Hindlimb muscle (tissue), 1 donor: ENCODE measurements at regions not wholly inside any gene's neighbourhood (a gene's known extent, or its start where the extent isn't known, plus 50 kb on each side); places are given as distances from the start of the nearest gene placed in this dataset.
"Not testable (repeated sequence)": the region's sequence is repeated elsewhere in the genome, so short reads cannot be mapped to it uniquely, and the experiment has no call there.

ENCODE experiments used
- DNase-seq: peaks from one replicate; pipeline ENCODE4 v3.0.0-alpha.2; 2013

DNA sequence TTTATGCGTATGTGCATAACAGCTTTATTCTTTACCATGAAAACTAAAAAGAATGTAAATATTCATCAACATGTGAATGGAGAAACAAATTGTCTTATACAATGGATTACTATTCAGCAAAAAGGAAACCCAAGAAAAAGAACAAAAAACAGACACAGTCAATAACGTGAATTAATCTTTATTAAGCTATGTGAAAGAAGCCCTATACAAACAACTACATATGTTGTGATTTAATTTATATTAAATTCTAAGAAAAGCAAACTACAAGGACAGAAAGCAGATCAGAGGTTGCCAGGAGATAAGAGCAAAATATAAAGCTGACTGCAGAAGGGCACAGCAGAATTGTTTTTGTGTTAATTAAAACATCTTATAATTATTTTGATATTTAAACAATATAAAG, 756.4 kb upstream of the MBL2 start:
- no peak for DNase-seq

DNA sequence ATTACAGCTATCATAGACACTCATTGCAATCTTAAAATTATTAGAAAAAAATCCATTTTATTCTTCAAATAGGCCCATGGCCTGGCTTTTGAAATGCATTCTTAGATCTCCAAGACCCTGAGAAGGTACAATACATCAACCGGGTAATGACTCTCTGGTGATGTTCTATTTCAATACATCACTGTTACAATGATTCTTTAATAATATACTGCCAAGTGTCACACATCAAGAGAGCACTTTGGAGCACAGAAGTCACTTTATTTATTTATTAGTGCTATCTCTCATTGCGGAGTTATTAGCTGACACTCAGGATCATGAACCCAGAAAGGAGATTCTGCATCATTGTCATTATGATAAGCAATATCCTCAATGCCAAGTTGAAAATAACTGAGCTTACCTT, 748.5 kb upstream of the MBL2 start:
- DNase-seq, result no peak

DNA sequence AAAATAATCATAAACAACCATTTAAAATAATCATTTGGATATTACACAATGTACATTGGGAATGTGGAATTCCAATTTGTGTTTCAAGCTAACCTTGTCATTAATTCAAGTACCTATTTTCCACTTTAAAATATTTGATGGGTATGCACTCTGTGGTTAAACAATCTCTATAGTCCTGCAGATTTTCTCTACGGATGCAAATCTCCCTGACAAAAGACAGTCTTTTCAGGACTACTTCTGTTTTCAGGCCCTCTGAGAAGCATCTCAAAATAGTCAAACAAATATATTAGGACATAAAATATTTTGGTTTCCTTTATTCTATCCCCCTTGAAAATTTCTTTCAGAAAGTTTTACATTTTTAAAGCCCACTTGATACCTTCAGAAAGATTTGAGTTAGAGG, 735.6 kb upstream of the MBL2 start:
- no peak for DNase-seq

DNA sequence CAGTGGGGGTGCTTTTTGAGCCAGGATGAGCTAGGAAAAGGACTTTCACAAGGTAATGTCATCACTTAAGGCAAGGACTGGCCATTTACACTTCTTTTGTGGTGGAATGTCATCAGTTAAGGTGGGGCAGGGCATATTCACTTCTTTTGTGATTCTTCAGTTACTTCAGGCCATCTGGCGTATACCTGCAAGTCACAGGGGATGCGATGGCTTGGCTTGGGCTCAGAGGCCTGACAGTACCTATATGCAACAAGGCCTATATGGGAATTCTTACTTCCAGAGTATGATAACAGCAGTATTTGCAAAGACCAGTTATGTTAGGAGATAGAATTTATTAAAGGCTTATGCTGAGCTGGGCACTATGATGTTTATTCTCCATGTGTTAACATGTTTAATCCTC, 731.9 kb upstream of the MBL2 start:
- DNase-seq, result not testable (repeated sequence)

DNA sequence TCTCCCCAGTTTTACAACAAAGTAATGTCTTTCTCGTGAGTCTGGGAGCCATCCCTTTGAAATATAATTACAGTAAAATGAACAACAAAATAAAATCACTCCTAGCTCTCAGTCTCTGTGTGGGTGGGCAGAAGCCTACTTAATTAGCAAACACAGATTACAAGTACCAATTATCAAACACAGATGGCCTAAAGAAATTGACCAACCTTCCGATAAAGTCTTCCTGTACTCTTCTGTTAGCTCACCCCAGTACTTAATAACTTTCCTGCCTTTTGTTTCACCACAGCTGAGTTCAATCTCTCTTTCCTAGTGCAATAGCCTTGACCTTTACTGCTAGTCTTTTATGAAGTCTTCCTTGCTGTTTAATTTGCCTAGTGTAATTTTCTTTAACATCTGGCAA, 719.2 kb upstream of the MBL2 start:
- DNase-seq, result no peak

GRCh38 chr10:53490553-53490952, 718.0 kb upstream of the MBL2 start:
- DNase-seq, result no peak

GRCh38 chr10:53489335-53490182, 717.0 kb upstream of the MBL2 start:
- DNase-seq, result no peak

GRCh38 chr10:53487019-53487983, 714.7 kb upstream of the MBL2 start:
- DNase-seq, result no peak

GRCh38 chr10:53485422-53485821, 712.8 kb upstream of the MBL2 start:
- not testable (repeated sequence) for DNase-seq

- DNase-seq, result no peak
Observed at GRCh38 chr10:53479365-53479764, 706.8 kb upstream of the MBL2 start.

- DNase-seq, result no peak
Observed at GRCh38 chr10:53477313-53477675, 704.7 kb upstream of the MBL2 start.

DNA sequence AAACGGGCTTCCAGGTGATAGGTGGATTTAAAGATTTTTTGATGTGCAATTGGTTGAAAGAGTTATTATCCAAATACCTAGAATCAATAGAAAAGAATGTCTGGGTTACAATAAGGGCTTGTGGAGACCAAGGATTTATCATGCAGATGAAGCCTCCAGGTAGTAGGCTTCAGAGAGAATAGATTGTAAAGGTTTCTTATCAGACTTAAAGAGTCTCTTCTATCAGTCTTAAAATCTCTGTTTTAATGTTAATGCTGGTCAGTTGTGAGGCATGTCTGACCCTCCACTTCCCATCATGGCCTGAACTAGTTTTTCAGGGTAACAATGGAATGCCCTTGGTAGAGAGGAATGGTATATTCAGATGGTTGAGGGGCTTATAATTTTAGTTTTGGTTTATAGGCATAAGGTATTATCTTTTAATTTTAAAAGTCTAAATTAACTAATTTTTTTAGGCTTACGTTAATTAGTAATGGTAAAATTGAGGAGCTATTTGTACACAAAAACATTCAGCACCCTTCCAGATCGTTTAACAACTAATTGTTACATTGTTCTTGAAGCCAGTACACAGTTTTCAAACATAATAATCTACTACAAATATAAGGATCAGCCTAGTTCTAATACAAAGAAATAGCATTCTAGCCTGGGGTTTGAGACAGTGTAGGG, 704.2 kb upstream of the MBL2 start:
- no peak for DNase-seq

DNA sequence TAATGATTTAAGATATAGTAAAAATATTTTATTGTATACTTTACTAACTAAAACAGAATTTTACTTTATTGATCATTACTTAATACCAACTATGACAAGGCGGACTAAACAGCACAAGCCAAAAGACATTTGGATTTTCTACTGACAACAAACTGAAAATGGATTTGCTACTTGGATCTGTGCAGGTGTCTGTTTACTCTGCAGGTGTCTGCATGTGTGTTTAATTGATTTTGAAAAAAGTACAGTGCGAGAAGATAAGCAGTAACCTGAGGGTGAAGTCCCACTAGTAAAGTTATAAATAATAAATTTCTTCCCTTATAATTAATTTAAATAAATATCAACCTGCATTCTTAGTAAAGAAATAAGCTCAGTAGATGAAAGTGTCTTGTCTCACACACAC, 696.8 kb upstream of the MBL2 start:
- DNase-seq, result no peak

DNA sequence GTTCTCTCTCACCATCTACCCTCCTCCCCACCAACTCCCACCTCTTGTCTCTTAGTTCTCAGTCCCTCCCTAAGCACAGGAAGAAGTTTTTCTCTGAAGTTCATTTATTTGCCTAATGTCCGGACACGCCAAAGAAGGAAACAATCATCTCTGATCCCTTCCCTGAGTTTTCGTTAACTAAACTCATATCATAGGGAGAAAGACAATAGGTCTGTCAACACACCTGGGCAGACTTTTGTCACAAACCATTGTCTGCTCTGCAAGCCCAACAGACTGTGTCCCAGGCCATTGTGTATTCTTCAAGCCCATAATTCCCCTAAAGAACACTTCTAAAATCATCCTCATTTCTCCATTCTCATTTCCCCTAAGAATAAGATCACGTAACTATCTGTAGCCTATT, 691.0 kb upstream of the MBL2 start:
- no peak for DNase-seq

GRCh38 chr10:53458007-53458406, 685.4 kb upstream of the MBL2 start:
- DNase-seq, result no peak

- DNase-seq, result no peak
Observed at GRCh38 chr10:53453196-53453595, 680.6 kb upstream of the MBL2 start.

DNA sequence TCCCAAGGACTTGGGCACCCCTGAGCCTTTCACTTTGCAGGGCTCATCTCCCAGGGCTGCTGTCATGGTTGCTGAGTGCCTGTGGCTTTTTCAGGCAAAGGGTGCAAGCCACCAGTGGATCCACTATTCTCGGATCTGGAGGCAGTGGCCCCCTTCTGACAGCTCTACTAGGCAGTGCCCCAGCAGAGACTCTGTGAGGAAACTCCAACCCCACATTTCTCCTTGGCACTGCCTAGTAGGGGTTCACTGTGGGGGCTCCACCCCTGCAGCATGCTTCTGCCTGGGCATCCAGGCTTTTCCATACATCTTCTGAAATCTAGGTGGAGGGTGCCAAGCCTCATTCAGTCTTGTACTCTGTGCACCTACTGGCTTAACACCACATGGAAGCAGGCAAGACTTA, 675.0 kb upstream of the MBL2 start:
- DNase-seq, result no peak

GRCh38 chr10:53441843-53442242, 669.3 kb upstream of the MBL2 start:
- no peak for DNase-seq

DNA sequence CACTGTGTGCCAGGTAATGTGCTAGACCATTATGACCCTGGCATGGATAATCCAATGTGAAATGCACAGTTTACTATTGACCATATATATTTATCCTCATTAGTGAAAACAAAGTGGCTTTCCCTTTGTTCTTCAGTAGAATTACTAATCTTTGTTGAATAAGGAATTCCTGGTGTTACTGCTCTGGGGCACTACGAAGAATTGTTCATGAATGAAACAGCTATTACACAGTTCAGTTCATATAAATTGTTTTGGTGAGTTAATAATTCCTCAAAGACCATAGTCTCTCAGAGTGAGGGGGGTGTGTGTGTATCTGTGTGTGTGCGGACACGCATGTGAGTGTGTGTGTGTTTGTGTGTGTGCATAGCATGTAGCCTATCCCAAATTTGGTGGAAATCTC, 668.0 kb upstream of the MBL2 start:
- no peak for DNase-seq

GRCh38 chr10:53439075-53439474, 666.5 kb upstream of the MBL2 start:
- not testable (repeated sequence) for DNase-seq

- DNase-seq, result no peak
Observed at GRCh38 chr10:53434413-53434812, 661.8 kb upstream of the MBL2 start.

DNA sequence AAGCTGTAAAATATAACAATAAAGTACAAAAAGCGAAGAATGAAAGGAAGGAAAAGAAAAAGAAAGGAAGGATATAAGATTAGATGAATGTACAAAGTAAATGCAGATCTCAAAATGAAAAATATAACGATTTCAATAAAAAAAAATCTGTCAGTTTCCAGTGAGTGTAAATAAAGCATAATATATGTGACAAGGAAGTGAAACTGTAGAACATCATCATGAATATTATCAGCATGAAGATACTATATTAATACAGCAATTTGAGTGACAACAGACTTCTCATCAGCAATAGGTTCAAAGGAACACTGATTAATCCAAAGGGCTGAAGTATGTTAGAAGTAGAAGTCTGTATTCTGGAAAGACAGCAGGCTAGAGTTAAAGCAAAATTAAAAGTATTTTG, 659.5 kb upstream of the MBL2 start:
- DNase-seq, result no peak

DNA sequence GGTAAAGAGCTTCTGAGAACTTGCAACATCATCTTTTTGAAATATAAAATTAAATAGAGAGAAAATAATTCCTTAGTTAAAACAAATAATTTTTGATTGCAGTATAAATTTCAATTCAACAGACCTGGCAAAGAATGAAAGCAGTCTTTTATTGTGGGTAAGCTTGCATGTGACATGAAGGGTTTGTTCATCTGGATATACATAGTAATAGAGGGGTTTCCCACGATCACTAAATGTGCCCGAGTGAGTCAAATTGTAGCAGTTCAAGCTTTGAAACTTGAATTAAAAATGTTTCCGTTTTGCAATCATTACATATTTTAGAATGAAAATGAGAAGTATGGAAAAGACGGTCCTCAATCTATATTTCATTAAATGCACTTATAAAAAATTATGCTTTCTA, 658.4 kb upstream of the MBL2 start:
- no peak for DNase-seq
